ENCODE measurements at regions not wholly inside any gene's neighbourhood (a gene's known extent, or its start where the extent isn't known, plus 50 kb on each side); places are given as distances from the start of the nearest gene placed in this dataset.
A peak's percentile ranks its signal among the peaks of the same experiment; 100 is the strongest.
"Not testable (repeated sequence)": the region's sequence is repeated elsewhere in the genome, so short reads cannot be mapped to it uniquely, and the experiment has no call there.

GRCh38 chr9:29613773-29614172 is 2040.5 kb upstream of the C9orf72 start:
- DNase-seq (ENCODE audit: low read depth): no peak

- no peak for DNase-seq (ENCODE audit: low read depth)
Observed at GRCh38 chr9:29616844-29617243, 2043.6 kb upstream of the C9orf72 start.

GRCh38 chr9:29625292-29625731 is 2052.0 kb upstream of the C9orf72 start:
- peak; percentile 73 for DNase-seq (ENCODE audit: low read depth)

GRCh38 chr9:29625931-29626330 is 2052.7 kb upstream of the C9orf72 start:
- DNase-seq (ENCODE audit: low read depth): no peak

GRCh38 chr9:29628856-29629255 is 2055.6 kb upstream of the C9orf72 start:
- not testable (repeated sequence) for DNase-seq (ENCODE audit: low read depth)

- DNase-seq (ENCODE audit: low read depth): no peak
Observed at GRCh38 chr9:29637471-29638237, 2064.4 kb upstream of the C9orf72 start.

GRCh38 chr9:29640507-29640906 is 2067.2 kb upstream of the C9orf72 start:
- DNase-seq (ENCODE audit: low read depth): no peak

GRCh38 chr9:29644514-29644913 is 2071.2 kb upstream of the C9orf72 start:
- no peak for DNase-seq (ENCODE audit: low read depth)

GRCh38 chr9:29647451-29647850 is 2074.2 kb upstream of the C9orf72 start:
- DNase-seq (ENCODE audit: low read depth): no peak

GRCh38 chr9:29648132-29648531 is 2074.9 kb upstream of the C9orf72 start:
- no peak for DNase-seq (ENCODE audit: low read depth)

GRCh38 chr9:29648601-29649000 is 2075.3 kb upstream of the C9orf72 start:
- DNase-seq (ENCODE audit: low read depth): no peak

- no peak for DNase-seq (ENCODE audit: low read depth)
Observed at GRCh38 chr9:29656641-29657406, 2083.5 kb upstream of the C9orf72 start.

GRCh38 chr9:29657821-29658220 is 2084.5 kb upstream of the C9orf72 start:
- DNase-seq (ENCODE audit: low read depth): no peak

GRCh38 chr9:29659014-29659413 is 2085.7 kb upstream of the C9orf72 start:
- DNase-seq (ENCODE audit: low read depth): no peak

- no peak for DNase-seq (ENCODE audit: low read depth)
Observed at GRCh38 chr9:29659736-29660135, 2086.5 kb upstream of the C9orf72 start.

- no peak for DNase-seq (ENCODE audit: low read depth)
Observed at GRCh38 chr9:29668732-29669131, 2095.5 kb upstream of the C9orf72 start.

- no peak for DNase-seq (ENCODE audit: low read depth)
Observed at GRCh38 chr9:29669613-29670012, 2096.3 kb upstream of the C9orf72 start.

GRCh38 chr9:29685531-29685930 is 2112.2 kb upstream of the C9orf72 start:
- no peak for DNase-seq (ENCODE audit: low read depth)

- no peak for DNase-seq (ENCODE audit: low read depth)
Observed at GRCh38 chr9:29691145-29691544, 2117.9 kb upstream of the C9orf72 start.

- DNase-seq (ENCODE audit: low read depth): peak; percentile 35
Observed at GRCh38 chr9:29691758-29692407, 2118.6 kb upstream of the C9orf72 start.

GRCh38 chr9:29697011-29697410 is 2123.7 kb upstream of the C9orf72 start:
- DNase-seq (ENCODE audit: low read depth): peak; percentile 19

- peak; percentile 7 for DNase-seq (ENCODE audit: low read depth)
Observed at GRCh38 chr9:29701559-29701958, 2128.3 kb upstream of the C9orf72 start.

GRCh38 chr9:29701971-29702370 is 2128.7 kb upstream of the C9orf72 start:
- DNase-seq (ENCODE audit: low read depth): no peak

Measured in amniotic epithelial cell (primary cell).